BJ (cell line): ENCODE measurements at regions not wholly inside any gene's neighbourhood (a gene's known extent, or its start where the extent isn't known, plus 50 kb on each side); places are given as distances from the start of the nearest gene placed in this dataset.
"Not testable (repeated sequence)": the region's sequence is repeated elsewhere in the genome, so short reads cannot be mapped to it uniquely, and the experiment has no call there.

ENCODE experiments used
- CTCF ChIA-PET: fragments of 350-600 bp; formaldehyde crosslinking; extraction: SDS; loops from one replicate; lab custom pipeline; 2021; ENCODE audit warnings: antibody characterized with exemption, inconsistent platforms; lab: Yijun Ruan, JAX
- POLR2A ChIA-PET: fragments of 300-600 bp; sonication (Branson Sonifier 250); formaldehyde crosslinking; extraction: SDS; loops from one replicate; lab custom pipeline; 2021; ENCODE audit warnings: antibody characterized with exemption; lab: Charles Lee
- DNase-seq: peaks from one replicate; pipeline ENCODE4 v3.0.0-alpha.2; 2011; ENCODE audit warnings: low read depth
- H3K27me3 ChIP-seq: 2 replicates; pipeline ENCODE4 v1.6.0; 2011; ENCODE audit warnings: low read length; ENCODE audit not compliant: control insufficient read depth, insufficient read depth
- H3K36me3 ChIP-seq: 2 replicates; pipeline ENCODE4 v1.5.1; 2011; ENCODE audit warnings: low read length; ENCODE audit not compliant: control insufficient read depth, insufficient read depth
- H3K4me3 ChIP-seq: 2 replicates; pipeline ENCODE4 v1.5.1; 2011; ENCODE audit warnings: low read depth, mild to moderate bottlenecking, control low read depth, low read length
- CTCF ChIP-seq: IDR thresholded peaks from 2 replicates; pipeline ENCODE4 v1.5.1; 2011; ENCODE audit warnings: low read depth, mild to moderate bottlenecking, control low read depth, inconsistent platforms, low read length, moderate library complexity; ENCODE audit not compliant: insufficient read depth

- POLR2A ChIA-PET, result no interaction called here
- Histone ChIP-seq H3K27me3 (no peaks in the 10 kb centered on the region), H3K4me3 (no peak overlapping the region), H3K36me3 (no peaks in the 10 kb centered on the region)
- no peak for DNase-seq
- no peak for TF ChIP-seq CTCF
- CTCF ChIA-PET, result interaction anchor here (0.6 to 2.1 kb wide), 4 partner anchors 15 to 1665 kb away, joined by 3 to 4 read pairs (median 3); no protein-coding TSS in a partner anchor
Observed at GRCh38 chr15:36008719-36009118, 462.8 kb upstream of the DPH6 start.

GRCh38 chr15:36024031-36024688, 478.2 kb upstream of the DPH6 start:
- ChIA-PET POLR2A (no interaction called here), CTCF (interaction anchor here (0.6 to 1.4 kb wide), 2 partner anchors 16 kb away, joined by 3 to 4 read pairs; no protein-coding TSS in a partner anchor)
- no peak for TF ChIP-seq CTCF

GRCh38 chr15:36026627-36027283, 480.8 kb upstream of the DPH6 start:
- H3K36me3 ChIP-seq, result no peaks in the 10 kb centered on the region
- H3K4me3 ChIP-seq, result no peak overlapping the region
- no peak for DNase-seq
- POLR2A ChIA-PET, result no interaction called here
- TF ChIP-seq CTCF, result no peak
- H3K27me3 ChIP-seq, result 0 out of 2 replicates have a peak, but pooled peaks cover 2% of the 10 kb centered on the region
- CTCF ChIA-PET, result no interaction called here

More at GRCh38 chr15:36024031-36024688, 478.2 kb upstream of the DPH6 start:
- Histone ChIP-seq H3K27me3 (0 out of 2 replicates have a peak, but pooled peaks cover 2% of the 10 kb centered on the region), H3K4me3 (no peak overlapping the region), H3K36me3 (no peaks in the 10 kb centered on the region)
- no peak for DNase-seq

GRCh38 chr15:36029606-36030210, 483.7 kb upstream of the DPH6 start:
- no peak overlapping the region for H3K4me3 ChIP-seq
- CTCF ChIA-PET, result interaction anchor here (0.8 kb wide), 1 partner anchor 345 kb away, joined by 3 read pairs; no protein-coding TSS in a partner anchor
- H3K36me3 ChIP-seq, result no peaks in the 10 kb centered on the region
- no peak for TF ChIP-seq CTCF
- no peaks in the 10 kb centered on the region for H3K27me3 ChIP-seq
- POLR2A ChIA-PET, result no interaction called here
- DNase-seq, result peak; percentile 57

- H3K4me3 ChIP-seq, result no peak overlapping the region
- no peak for DNase-seq
- H3K36me3 ChIP-seq, result no peaks in the 10 kb centered on the region
- ChIA-PET POLR2A (no interaction called here), CTCF (interaction anchor here (1.8 kb wide), 1 partner anchor 9 kb away, joined by 6 read pairs; no protein-coding TSS in a partner anchor)
- H3K27me3 ChIP-seq, result no peaks in the 10 kb centered on the region
- no peak for TF ChIP-seq CTCF
Observed at GRCh38 chr15:36039996-36040572, 494.1 kb upstream of the DPH6 start.

- POLR2A ChIA-PET, H3K4me3 ChIP-seq: not testable (repeated sequence)
Observed at GRCh38 chr15:36047018-36047716, 501.2 kb upstream of the DPH6 start.

More at GRCh38 chr15:36047018-36047716, 501.2 kb upstream of the DPH6 start:
- not testable (repeated sequence) for H3K36me3 ChIP-seq, H3K27me3 ChIP-seq, DNase-seq
- CTCF ChIA-PET, result interaction anchor here (1.6 kb wide), 1 partner anchor 12 kb away, joined by 4 read pairs; no protein-coding TSS in a partner anchor
